B cell (primary cell): ENCODE measurements at regions not wholly inside any gene's neighbourhood (a gene's known extent, or its start where the extent isn't known, plus 50 kb on each side); places are given as distances from the start of the nearest gene placed in this dataset.

Experiments
- ATAC-seq: fragments of 200-7000 bp; cut with Tn5 transposase; one replicate; pipeline ENCODE4 v1.10.0; 2021; ENCODE audit warnings: low read depth, mild to moderate bottlenecking, moderate number of reproducible peaks, moderate library complexity
- CTCF ChIA-PET: fragments of 350-600 bp; sonication (Branson Sonifier 250); formaldehyde crosslinking; loops from one replicate; lab custom pipeline; 2021; ENCODE audit warnings: antibody characterized with exemption, inconsistent platforms; lab: Charles Lee
- POLR2A ChIA-PET: fragments of 350-600 bp; sonication (Branson Sonifier 250); formaldehyde crosslinking; loops from one replicate; lab custom pipeline; 2021; ENCODE audit warnings: antibody characterized with exemption; lab: Charles Lee
- DNase-seq: peaks from one replicate; pipeline ENCODE4 v3.0.0; 2013
- H2AFZ ChIP-seq: 2 replicates; pipeline ENCODE4 v1.6.1; 2012; ENCODE audit warnings: mild to moderate bottlenecking, low read depth, low read length; ENCODE audit not compliant: insufficient read depth, poor library complexity, severe bottlenecking
- H3K27ac ChIP-seq, 2 donors: 1 replicate in 1 of 2; 2 replicates in 1 of 2; pipeline ENCODE4 v1.5.1; 2012 to 2013; ENCODE audit warnings: low read length in 2 of 2, mild to moderate bottlenecking in 2 of 2, moderate library complexity in 1 of 2
- H3K27me3 ChIP-seq, 4 experiments: fragments of 200-600 bp in 1 of 4; sonication (generic) in 1 of 4; replicated peaks in 1 of 4; 1 replicate in 2 of 4; 2 replicates in 2 of 4; pipeline versions ENCODE4 v1.6.1 to v1.7.0; 2013 to 2016; ENCODE audit warnings: low read length in 3 of 4, mild to moderate bottlenecking in 2 of 4, mixed read lengths in 1 of 4, moderate library complexity in 1 of 4; ENCODE audit not compliant: insufficient read depth in 4 of 4, control insufficient read depth in 3 of 4; ENCODE audit errors: control extremely low read depth in 1 of 4
- H3K36me3 ChIP-seq, 2 experiments: replicated peaks in 1 of 2; 1 replicate in 1 of 2; 2 replicates in 1 of 2; pipeline versions ENCODE4 v1.6.1 to v1.7.1; 2013; ENCODE audit warnings: low read length in 1 of 2; ENCODE audit not compliant: insufficient read depth in 2 of 2, control insufficient read depth in 1 of 2; ENCODE audit errors: control extremely low read depth in 1 of 2, extremely low read depth in 1 of 2
- H3K4me1 ChIP-seq, 2 donors: fragments of 200-600 bp in 1 of 2; sonication (generic) in 1 of 2; 1 replicate in 1 of 2; 2 replicates in 1 of 2; pipeline versions ENCODE4 v1.5.1 to v1.6.1; 2013 to 2017; ENCODE audit warnings: low read length in 2 of 2; ENCODE audit not compliant: control insufficient read depth in 2 of 2, insufficient read depth in 2 of 2
- H3K4me2 ChIP-seq: replicated peaks from 2 replicates; pipeline ENCODE3; 2012; ENCODE audit warnings: mild to moderate bottlenecking, low read depth, low read length; ENCODE audit not compliant: poor library complexity, severe bottlenecking
- H3K4me3 ChIP-seq, 5 experiments: fragments of 200-600 bp in 1 of 5; sonication (generic) in 1 of 5; 1 replicate in 3 of 5; 2 replicates in 2 of 5; pipeline versions ENCODE4 v1.5.1 to v1.7.0; 2011 to 2016; ENCODE audit warnings: low read length in 4 of 5, mild to moderate bottlenecking in 4 of 5, low read depth in 2 of 5, control low read depth in 1 of 5, moderate library complexity in 1 of 5; ENCODE audit not compliant: insufficient read depth in 1 of 5; ENCODE audit errors: control extremely low read depth in 1 of 5, extremely low read depth in 1 of 5
- H3K79me2 ChIP-seq: fragments of 200-600 bp; sonication (generic); one replicate; pipeline ENCODE4 v1.6.0; 2016; ENCODE audit warnings: low read length; ENCODE audit not compliant: control insufficient read depth, insufficient read depth
- H3K9ac ChIP-seq: fragments of 200-600 bp; sonication (generic); 2 replicates; pipeline ENCODE4 v1.6.1; 2017; ENCODE audit warnings: mild to moderate bottlenecking, low read length, moderate library complexity
- H3K9me3 ChIP-seq, 3 donors: one replicate each; pipeline versions ENCODE4 v1.6.1 to v1.7.1; 2013; ENCODE audit warnings: low read length in 2 of 3; ENCODE audit not compliant: control insufficient read depth in 2 of 3, insufficient read depth in 1 of 3; ENCODE audit errors: control extremely low read depth in 1 of 3
- H4K20me1 ChIP-seq: 2 replicates; pipeline ENCODE4 v1.6.0; 2012; ENCODE audit warnings: mild to moderate bottlenecking, low read length; ENCODE audit not compliant: insufficient read depth, control insufficient read depth, poor library complexity, severe bottlenecking
- H3K27ac Mint-ChIP-seq: one replicate; pipeline ENCODE4 v1.8.0; 2021; ENCODE audit warnings: mixed read lengths
- H3K27me3 Mint-ChIP-seq: one replicate; pipeline ENCODE4 v1.8.0; 2021; ENCODE audit warnings: mixed read lengths
- H3K4me1 Mint-ChIP-seq: one replicate; pipeline ENCODE4 v1.8.0; 2021; ENCODE audit warnings: mixed read lengths
- H3K4me3 Mint-ChIP-seq: one replicate; pipeline ENCODE4 v1.8.0; 2021; ENCODE audit warnings: mixed read lengths
- H3K9me3 Mint-ChIP-seq: one replicate; pipeline ENCODE4 v1.8.0; 2022; ENCODE audit warnings: mixed read lengths; ENCODE audit not compliant: insufficient read depth
- EZH2 ChIP-seq: IDR thresholded peaks from 2 replicates; pipeline ENCODE4 v1.6.1; 2012; ENCODE audit warnings: borderline replicate concordance, low read depth, mild to moderate bottlenecking, moderate library complexity, low read length; ENCODE audit not compliant: insufficient read depth, poor library complexity, severe bottlenecking
- WGBS: methylation state at CpG from one replicate; pipeline ENCODE4 v1.1.5; 2013; ENCODE audit warnings: missing lambda C conversion rate; ENCODE audit not compliant: insufficient coverage; 5-methylcytosine and 5-hydroxymethylcytosine counted together
- intact Hi-C: fragments of 100-400 bp; cut with micrococcal nuclease; formaldehyde crosslinking; loops from one replicate; pipeline ENCODE4 v1.10.0; 2022
- TF ChIP-seq, protein P1 (sequence below): fragments of 200-600 bp; IDR thresholded peaks from one replicate; pipeline ENCODE4 v1.8.0; 2022; ENCODE audit warnings: antibody characterized with exemption, mild to moderate bottlenecking

DNA sequence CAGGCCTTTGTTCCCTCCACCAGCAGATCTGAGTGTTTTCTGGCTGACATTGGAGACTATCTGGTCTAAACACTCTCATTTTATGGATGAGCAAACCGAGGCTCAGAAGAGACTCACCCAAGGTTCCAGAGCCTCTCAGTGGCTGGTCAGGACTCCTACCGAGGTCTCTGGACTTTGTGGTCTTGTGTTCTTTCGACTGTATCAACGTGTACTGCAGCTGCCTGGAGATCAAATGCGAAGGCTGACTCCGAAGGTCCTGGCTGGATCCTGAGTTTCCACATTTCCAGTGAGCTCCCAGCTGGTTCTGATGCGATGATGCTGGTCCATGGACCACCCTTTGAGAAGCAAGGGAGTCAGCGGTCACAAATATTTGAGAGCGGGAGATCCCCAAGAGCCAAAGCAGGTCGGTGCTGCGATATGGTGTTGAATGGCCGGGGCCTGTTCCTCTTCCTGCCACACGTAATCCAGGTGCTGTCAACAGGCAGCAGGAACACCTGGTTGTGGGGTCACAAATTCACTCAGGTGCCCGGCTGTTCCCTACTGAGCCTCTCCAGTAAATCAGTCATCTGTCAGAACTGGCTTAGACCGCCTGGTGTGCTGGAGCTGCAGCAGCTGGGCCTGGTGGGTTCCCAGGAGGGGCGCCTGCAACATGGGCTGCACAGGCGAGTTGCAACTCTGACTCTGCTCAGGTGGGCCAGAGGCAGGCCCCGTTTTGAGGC, 94.8 kb upstream of the USP24 start:
- ATAC-seq (no peak), DNase-seq (no peak)
- Histone ChIP-seq H3K4me3 (no peak overlapping the region), H2AFZ (no peak overlapping the region), H3K27ac (no peak overlapping the region), H3K36me3 (no peaks in the 10 kb centered on the region), H3K4me1 (no peaks in the 10 kb centered on the region), H3K79me2 (no peaks in the 10 kb centered on the region), H3K27me3 (peaks cover 0 to 3% (median 0%) of the 10 kb centered on the region in 4 experiments), H3K4me2 (no peak overlapping the region), H4K20me1 (no peaks in the 10 kb centered on the region), H3K9me3 (no peaks in the 10 kb centered on the region), H3K9ac (no peak overlapping the region)
- no peak overlapping the region for H3K4me3 Mint-ChIP-seq
- POLR2A ChIA-PET: no interaction called here
- WGBS: 80% methylated on average over 18 of the region's 18 CpGs
- intact Hi-C loops: no loop called here
- H3K4me1 Mint-ChIP-seq: no peaks in the 10 kb centered on the region
- no peak overlapping the region for H3K27ac Mint-ChIP-seq
- TF ChIP-seq, protein P1, sequence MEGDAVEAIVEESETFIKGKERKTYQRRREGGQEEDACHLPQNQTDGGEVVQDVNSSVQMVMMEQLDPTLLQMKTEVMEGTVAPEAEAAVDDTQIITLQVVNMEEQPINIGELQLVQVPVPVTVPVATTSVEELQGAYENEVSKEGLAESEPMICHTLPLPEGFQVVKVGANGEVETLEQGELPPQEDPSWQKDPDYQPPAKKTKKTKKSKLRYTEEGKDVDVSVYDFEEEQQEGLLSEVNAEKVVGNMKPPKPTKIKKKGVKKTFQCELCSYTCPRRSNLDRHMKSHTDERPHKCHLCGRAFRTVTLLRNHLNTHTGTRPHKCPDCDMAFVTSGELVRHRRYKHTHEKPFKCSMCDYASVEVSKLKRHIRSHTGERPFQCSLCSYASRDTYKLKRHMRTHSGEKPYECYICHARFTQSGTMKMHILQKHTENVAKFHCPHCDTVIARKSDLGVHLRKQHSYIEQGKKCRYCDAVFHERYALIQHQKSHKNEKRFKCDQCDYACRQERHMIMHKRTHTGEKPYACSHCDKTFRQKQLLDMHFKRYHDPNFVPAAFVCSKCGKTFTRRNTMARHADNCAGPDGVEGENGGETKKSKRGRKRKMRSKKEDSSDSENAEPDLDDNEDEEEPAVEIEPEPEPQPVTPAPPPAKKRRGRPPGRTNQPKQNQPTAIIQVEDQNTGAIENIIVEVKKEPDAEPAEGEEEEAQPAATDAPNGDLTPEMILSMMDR: no peak
- no peak for TF ChIP-seq EZH2
- H3K27me3 Mint-ChIP-seq: peaks cover 21% of the 10 kb centered on the region
- CTCF ChIA-PET: interaction anchor here (0.9 kb wide), 1 partner anchor 28 kb away, joined by 5 read pairs; no protein-coding TSS in a partner anchor
- peaks cover 2% of the 10 kb centered on the region for H3K9me3 Mint-ChIP-seq

DNA sequence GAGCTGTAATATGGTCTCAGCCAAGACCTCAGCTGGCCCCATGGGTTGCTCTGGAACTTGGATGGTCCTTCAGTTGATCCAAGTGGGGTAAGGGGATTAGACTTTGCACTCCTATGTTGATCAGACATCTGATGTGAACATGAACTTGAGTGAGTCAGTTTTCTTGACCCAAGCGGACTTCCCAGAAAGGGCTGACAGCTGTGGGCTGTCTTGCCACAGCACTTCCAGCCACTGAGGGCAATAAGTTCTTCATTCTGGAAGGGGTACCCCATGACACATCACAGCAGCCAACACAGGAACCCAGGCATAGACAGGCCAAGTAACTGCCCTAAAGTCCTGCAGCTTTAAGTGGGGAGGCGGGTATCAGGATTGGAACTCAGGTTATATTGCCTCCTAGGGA, 93.9 kb upstream of the USP24 start:
- no peak for DNase-seq
- WGBS: 100% methylated on average over 2 of the region's 2 CpGs
- no peaks in the 10 kb centered on the region for H3K36me3 ChIP-seq
- intact Hi-C loops: no loop called here
- H3K4me2 ChIP-seq: no peak overlapping the region
- no peak overlapping the region for H3K4me3 Mint-ChIP-seq
- H3K27me3 ChIP-seq: peaks cover 0 to 11% (median 0%) of the 10 kb centered on the region in 4 experiments
- H3K79me2 ChIP-seq: no peaks in the 10 kb centered on the region
- H3K9me3 Mint-ChIP-seq: peaks cover 2% of the 10 kb centered on the region
- no peaks in the 10 kb centered on the region for H3K4me1 ChIP-seq
- no peak for ATAC-seq
- H3K27ac Mint-ChIP-seq: no peak overlapping the region
- H3K4me3 ChIP-seq: no peak overlapping the region
- TF ChIP-seq EZH2: no peak
- TF ChIP-seq, protein P1: no peak
- H3K4me1 Mint-ChIP-seq: no peaks in the 10 kb centered on the region
- H3K27ac ChIP-seq: no peak overlapping the region
- H3K27me3 Mint-ChIP-seq: peaks cover 21% of the 10 kb centered on the region
- CTCF ChIA-PET: interaction anchor here (0.9 to 1.7 kb wide), 2 partner anchors 8 to 29 kb away, joined by 3 to 5 read pairs; no protein-coding TSS in a partner anchor
- POLR2A ChIA-PET: no interaction called here
- H3K9me3 ChIP-seq: no peaks in the 10 kb centered on the region
- no peak overlapping the region for H3K9ac ChIP-seq
- no peaks in the 10 kb centered on the region for H4K20me1 ChIP-seq
- H2AFZ ChIP-seq: no peak overlapping the region
